ENCODE measurements at regions not wholly inside any gene's neighbourhood (a gene's known extent, or its start where the extent isn't known, plus 50 kb on each side); places are given as distances from the start of the nearest gene placed in this dataset.
A peak's percentile ranks its signal among the peaks of the same experiment; 100 is the strongest.

DNA sequence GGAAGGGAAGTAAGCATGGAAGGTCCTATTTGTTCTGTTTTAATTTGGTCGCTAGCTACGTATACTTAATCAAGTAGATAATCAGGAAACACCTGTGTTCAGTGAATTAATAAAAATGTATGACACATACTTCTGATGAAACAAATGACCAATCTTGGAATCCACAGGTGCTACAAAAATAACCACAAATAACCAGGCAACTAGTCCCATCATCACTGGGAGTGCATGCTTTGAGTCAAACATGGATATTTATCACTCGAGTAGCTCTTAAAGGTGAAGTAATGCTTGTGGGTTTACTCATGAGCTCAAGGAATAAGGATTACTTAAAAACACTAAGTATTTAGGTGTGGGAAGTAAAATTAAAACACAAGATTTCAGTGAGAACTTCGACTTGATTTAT, 285.6 kb upstream of the ID4 start:
- H3K4me3 ChIP-seq (ENCODE audit: control insufficient read depth, low read depth, low read length): no peak overlapping the region
- TF ChIP-seq, protein P1, sequence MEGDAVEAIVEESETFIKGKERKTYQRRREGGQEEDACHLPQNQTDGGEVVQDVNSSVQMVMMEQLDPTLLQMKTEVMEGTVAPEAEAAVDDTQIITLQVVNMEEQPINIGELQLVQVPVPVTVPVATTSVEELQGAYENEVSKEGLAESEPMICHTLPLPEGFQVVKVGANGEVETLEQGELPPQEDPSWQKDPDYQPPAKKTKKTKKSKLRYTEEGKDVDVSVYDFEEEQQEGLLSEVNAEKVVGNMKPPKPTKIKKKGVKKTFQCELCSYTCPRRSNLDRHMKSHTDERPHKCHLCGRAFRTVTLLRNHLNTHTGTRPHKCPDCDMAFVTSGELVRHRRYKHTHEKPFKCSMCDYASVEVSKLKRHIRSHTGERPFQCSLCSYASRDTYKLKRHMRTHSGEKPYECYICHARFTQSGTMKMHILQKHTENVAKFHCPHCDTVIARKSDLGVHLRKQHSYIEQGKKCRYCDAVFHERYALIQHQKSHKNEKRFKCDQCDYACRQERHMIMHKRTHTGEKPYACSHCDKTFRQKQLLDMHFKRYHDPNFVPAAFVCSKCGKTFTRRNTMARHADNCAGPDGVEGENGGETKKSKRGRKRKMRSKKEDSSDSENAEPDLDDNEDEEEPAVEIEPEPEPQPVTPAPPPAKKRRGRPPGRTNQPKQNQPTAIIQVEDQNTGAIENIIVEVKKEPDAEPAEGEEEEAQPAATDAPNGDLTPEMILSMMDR (conservative IDR thresholded peaks at IDR 0.05; ENCODE audit: control insufficient read depth, insufficient read depth, low read depth, low read length): no peak
- no peak for DNase-seq (ENCODE audit: low read depth)

DNA sequence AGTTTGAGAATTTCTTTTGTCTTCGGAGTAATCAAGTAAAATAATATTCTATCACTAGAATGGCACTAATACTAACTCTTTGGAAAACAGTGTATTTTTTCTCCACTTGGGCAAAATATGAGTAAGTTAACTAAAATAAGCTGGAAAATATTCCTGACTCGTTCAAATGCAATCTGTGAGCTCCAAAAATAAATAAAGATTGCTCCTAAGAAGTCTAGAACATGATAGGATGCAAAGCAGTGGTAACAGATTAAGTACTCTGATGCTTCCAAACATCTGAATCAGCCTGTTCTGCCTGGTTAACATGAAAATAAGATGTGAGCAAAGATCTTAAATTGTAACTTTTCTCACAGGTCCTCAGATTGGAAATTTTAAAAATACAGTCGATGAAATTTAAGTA, 285.1 kb upstream of the ID4 start:
- TF ChIP-seq, protein P1 (conservative IDR thresholded peaks at IDR 0.05; ENCODE audit: control insufficient read depth, insufficient read depth, low read depth, low read length): no peak
- DNase-seq (ENCODE audit: low read depth): no peak
- no peak overlapping the region for H3K4me3 ChIP-seq (ENCODE audit: control insufficient read depth, low read depth, low read length)

DNA sequence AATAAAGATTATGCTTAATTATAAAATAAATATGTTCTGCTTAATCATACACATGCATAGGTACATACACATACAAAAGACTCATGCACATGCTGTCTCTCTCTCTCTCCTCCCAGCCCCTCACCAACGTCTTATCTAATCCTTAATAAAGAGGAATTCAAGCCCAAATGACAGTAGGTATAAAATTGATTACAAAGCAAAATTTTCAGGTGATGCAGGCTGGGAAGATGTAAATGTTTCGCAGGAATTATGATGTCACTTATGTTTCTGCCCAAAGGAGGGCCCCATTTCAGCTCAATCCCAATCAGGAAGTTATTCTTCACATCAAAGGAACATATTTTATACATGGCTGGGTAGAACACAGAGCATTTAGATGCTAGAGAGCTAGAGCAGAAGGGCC, 284.6 kb upstream of the ID4 start:
- H3K4me3 ChIP-seq (ENCODE audit: control insufficient read depth, low read depth, low read length): no peak overlapping the region
- TF ChIP-seq, protein P1 (conservative IDR thresholded peaks at IDR 0.05; ENCODE audit: control insufficient read depth, insufficient read depth, low read depth, low read length): no peak
- no peak for DNase-seq (ENCODE audit: low read depth)

DNA sequence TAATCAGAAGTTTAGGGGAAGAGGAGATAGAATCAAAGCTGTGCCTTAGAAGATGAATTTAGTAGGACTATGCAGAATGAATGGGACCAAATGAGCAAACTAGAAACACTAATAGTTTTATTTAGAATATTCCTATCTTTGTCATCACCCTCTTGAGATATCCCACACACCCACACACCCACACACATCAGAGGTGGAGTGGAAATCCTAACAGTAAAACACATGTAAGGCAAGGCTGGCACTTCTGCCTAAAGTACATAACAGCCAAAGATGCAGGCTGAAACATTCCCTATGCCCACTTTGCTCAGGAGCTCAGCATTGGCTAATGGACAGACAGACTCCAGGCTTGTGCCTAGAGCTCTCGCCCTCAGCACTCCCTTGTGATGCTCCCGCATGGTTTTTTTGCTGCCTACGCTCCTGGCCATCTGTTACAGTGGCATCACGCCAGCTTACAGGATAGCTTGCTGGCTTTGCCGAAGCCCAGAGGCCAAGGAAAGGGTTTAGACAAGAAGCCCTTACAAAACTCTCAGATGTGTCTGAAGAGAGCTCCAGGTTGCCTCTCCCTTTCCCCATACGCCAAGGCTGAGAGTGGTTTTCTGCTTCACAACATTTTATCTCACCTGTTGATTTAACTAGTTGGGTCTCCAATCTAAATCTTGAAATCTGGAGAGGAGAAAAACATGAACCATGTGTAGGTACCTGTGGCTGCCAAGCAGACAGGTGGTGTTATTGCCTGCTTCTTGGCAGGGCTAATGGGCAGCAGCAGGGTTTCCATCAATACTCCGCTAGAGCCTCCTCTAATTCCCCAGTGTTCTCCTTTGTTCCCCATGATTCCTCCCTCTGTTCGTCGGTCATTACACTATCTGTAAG, 282.6 kb upstream of the ID4 start:
- DNase-seq (ENCODE audit: low read depth): peak; percentile 16
- H3K4me3 ChIP-seq (ENCODE audit: control insufficient read depth, low read depth, low read length): no peak overlapping the region
- TF ChIP-seq, protein P1 (conservative IDR thresholded peaks at IDR 0.05; ENCODE audit: control insufficient read depth, insufficient read depth, low read depth, low read length): no peak

DNA sequence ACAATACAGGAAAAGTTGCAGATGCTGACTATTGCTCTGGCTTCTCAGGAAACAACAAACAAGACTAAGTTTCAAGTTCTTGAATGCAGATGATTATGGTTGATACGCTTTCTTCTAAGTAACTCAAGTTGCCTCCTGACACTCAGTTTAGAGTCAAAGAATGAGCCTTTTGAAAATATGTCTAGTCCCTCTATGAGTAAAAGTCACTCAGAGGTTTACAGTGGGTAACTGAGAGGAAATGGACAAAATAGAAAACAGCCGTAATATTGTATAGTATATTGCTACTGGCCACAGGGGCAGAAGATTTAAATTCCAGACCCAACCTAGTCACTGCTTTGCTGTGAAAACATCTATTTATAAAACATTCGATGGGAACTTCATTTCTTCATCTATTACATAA, 280.0 kb upstream of the ID4 start:
- TF ChIP-seq, protein P1 (conservative IDR thresholded peaks at IDR 0.05; ENCODE audit: control insufficient read depth, insufficient read depth, low read depth, low read length): no peak
- no peak for DNase-seq (ENCODE audit: low read depth)
- no peak overlapping the region for H3K4me3 ChIP-seq (ENCODE audit: control insufficient read depth, low read depth, low read length)

DNA sequence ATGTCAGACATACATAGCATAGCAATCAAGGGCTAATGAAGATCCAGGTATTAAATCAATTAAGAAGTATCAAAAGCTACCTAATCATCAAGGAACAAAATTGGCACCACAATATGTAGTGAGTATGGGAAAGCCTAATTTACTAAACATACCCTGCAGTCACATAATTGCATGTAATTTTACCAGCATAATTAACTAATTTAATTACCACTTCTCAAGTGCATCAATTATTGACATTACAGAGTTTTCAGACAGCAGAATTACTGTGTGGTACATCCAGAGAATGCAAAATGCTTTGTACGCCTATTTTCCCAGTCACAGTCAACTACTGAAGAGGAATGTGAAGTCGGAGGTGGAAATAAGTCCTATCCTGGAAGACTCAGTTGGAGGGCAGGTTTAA, 279.0 kb upstream of the ID4 start:
- DNase-seq (ENCODE audit: low read depth): no peak
- TF ChIP-seq, protein P1 (conservative IDR thresholded peaks at IDR 0.05; ENCODE audit: control insufficient read depth, insufficient read depth, low read depth, low read length): no peak

More for the DNA sequence above, 279.0 kb upstream of the ID4 start:
- H3K4me3 ChIP-seq (ENCODE audit: control insufficient read depth, low read depth, low read length): no peak overlapping the region

Data from fibroblast of mammary gland (primary cell).